DMS153 (cell line): ENCODE measurements at regions not wholly inside any gene's neighbourhood (a gene's known extent, or its start where the extent isn't known, plus 50 kb on each side); places are given as distances from the start of the nearest gene placed in this dataset.

Experiments
- DNase-seq: peaks from one replicate; lab custom pipeline; 2025; lab: John Stamatoyannopoulos, UW

DNA sequence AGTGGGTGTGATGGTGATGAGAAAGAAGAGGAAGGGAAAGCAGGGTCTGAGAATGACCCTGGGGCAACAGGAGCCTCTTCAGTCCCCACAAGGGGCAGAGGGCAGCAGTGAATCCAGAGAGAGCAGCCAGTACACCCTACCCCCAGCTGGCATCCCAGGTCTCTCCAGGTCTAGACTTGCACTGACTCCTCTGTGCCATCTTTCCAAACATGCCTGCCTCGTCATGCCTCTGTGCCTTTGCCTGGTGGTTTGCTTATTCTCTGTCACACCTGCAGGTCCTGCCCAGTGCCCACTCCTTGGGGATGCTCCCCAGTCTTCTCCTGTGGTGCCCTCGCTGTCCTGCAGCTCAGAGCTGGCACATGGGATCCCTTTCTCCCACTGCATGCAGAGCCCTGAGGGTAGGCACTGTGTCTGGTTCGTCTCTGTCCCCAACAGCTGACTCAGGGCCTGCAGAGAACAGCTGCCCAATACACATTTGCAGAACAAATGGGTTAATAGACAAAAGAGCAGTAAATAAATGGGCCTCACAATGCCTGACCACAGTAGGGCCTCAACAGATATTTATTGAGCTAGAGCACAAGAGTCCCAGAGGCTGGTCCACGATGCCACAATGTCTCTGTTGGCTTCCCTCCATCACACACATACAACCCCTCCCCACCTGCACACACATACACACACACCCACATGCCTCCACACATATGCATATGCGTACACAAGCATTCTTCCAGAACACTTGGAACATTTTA lies 89.8 kb downstream of the HS1BP3 start:
- DNase-seq, result no peak

DNA sequence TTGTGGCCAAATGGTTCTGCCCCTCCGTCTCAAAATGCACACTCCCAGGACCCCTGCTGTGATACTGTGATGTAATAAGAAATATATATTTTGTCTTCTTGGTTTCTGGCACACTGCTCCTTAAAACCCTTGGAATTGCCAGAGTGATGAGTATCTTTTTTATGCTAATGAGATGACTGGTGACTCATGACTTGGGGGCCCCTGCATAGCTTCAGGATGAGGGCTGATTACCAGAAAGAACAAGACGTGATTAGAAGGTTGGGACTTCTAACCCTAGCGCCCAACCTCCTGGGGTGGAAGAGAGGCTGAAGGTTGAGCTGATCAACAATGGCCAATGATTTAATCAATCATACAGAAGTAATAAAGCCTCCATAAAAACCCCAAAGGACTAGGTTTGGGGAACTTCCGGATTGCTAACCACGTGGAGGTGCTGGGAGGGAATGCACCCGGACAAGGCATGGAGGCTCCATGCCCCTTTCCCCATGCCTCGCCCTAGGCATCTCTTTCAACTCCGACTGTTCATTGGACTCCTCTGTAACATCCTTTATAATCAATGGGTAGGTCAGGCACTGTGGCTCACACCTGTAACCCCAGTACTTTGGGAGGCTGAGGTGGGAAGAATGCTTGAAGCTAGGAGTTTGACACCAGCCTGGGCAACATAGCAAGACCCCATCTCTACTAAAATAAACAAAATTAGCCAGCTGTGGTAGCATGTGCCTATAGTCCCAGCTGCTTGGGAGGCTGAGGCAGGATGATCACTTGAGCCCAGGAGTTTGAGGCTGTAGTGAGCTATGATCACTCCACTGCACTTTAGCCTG lies 89.1 kb downstream of the HS1BP3 start:
- DNase-seq, result no peak

DNA sequence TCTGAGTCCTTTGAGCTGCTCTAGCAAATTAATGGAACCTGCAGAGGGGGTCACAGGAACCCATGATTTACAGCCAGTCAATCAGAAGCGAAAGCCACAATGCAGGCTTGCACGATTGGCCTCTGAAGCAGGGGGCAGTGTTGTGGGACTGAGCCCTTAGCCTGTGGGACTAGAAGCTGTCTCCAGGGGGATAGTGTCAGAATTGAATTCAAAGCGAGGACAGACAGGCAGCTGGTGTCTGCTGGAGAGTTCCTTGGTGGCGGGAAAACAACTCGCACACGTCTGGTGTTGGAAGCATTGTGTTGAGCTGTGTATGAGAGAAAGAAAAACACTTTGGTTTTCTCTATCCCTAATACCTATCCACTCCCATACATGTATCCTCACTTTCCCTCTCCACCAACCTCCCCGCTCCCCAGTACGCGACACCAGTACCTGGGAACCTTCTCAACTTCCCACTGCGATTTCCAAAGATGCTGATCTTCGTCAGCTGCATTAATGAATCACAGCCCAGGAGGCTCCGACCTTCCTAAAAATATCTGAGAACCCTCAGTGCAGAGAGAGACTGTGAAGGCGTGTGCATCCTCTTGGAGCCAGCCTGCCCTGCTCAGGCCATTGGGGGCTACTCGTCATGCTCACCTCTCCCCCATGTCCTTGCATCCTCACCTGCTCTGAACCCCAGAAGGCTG lies 88.2 kb downstream of the HS1BP3 start:
- no peak for DNase-seq

DNA sequence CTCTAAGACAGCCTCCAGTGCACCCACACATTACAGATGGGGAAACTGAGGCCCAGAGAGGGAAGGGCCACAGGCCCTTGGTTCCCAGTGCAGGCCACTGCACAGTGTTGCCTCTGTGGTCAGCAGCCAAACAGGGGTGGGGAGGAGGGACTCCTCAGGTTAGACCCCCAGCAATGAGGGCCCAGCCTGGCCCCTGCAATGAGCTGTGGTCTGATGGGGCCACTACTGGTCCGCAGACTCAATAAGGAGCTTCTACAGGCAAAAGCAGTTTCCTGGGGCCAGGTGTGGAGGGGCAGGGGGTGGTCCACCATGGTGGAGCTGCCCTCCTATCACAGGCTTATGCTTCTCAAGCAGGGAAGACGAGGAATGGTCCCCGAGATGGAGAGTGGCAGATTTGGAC lies 87.6 kb downstream of the HS1BP3 start:
- DNase-seq, result no peak

DNA sequence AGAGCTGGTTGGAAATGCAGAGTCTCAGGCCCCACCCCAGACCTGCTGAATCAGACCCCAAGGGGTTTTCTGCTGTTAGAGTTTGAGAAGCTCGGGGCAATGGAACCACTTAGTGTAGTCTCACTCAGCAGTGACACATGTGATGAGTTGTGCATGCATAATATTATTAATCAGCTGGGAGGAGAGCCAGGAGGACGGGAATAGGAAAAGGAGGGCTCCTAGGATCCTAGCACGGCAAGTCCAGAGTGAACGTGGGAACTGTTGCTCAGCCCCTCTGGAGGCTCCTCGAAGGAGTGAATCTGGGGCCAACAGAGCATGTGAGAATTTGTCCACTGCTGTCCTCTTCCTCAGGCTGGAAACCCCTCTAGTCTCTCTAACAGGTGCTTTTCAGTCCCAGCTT lies 87.1 kb downstream of the HS1BP3 start:
- no peak for DNase-seq

DNA sequence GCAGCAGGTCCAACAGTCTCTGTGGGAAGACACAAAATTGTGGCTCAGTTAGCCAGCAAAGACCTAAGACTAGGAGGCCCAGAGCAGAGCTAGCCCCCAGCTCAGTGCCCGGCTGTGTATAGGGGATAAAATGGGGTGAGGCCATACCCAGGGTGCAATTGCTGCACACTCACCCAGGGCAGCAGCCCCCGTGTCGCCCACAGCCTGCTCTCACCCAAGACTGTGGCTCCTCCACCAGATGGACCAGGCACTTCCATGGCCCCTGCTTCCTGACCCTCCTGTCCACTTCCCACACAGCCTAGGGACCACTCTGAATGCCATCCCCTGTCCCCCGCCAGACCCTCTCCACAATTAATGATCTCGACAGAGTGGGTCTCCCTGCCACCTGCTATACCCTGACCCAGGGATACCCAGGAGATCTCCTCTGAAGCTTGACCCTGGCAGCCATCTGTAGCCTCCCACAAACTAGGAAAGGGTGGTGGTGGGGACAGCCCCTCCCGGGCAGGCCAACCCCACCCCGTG lies 85.7 kb downstream of the HS1BP3 start:
- DNase-seq, result no peak

DNA sequence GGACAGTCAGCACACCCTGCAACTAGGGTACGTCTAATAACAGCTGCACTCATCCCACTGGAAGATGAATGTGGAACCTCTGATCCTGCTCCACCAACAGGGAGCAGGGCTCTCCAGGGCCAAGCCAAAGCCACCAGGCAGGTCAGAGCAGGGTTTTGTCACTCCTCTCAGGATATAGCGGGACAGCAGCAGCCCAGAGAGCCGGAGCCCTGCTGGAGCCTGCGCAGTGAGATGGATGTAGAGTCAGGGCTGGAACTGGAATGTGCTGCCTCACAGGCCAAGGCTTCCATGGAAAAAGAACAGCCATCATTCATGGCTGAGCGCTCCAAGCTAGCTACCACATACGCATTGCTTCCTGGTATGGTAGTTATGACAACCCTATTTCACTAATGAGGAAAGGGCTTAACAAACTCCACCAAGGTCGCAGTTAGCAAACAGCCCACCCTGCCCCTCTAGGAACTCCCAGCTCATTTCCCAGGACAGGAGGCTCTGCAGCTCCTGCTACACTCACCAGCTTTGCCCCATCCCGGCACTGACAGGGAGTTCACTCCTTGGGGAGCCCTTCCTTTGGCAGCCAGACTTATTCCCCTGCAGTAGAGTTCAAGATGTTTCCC lies 85.2 kb downstream of the HS1BP3 start:
- no peak for DNase-seq

DNA sequence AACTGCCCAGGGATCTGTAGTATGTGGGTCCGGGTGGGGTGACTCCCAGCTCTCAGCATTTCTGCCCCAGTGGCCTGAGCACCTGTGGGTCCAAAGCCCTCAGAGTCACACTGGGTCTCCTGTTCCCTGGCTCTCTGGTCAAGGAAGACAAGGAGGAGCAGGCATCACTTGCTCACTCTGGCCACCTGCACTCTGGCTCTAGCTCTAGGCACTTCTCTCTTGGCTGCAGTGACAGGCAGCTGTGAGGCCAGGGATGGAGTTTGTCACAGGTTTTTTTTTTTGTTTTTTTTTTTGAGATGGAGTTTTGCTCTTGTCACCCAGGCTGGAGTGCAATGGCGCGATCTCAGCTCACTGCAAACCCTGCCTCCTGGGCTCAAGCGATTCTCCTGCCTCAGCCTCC lies 84.6 kb downstream of the HS1BP3 start:
- DNase-seq, result no peak

DNA sequence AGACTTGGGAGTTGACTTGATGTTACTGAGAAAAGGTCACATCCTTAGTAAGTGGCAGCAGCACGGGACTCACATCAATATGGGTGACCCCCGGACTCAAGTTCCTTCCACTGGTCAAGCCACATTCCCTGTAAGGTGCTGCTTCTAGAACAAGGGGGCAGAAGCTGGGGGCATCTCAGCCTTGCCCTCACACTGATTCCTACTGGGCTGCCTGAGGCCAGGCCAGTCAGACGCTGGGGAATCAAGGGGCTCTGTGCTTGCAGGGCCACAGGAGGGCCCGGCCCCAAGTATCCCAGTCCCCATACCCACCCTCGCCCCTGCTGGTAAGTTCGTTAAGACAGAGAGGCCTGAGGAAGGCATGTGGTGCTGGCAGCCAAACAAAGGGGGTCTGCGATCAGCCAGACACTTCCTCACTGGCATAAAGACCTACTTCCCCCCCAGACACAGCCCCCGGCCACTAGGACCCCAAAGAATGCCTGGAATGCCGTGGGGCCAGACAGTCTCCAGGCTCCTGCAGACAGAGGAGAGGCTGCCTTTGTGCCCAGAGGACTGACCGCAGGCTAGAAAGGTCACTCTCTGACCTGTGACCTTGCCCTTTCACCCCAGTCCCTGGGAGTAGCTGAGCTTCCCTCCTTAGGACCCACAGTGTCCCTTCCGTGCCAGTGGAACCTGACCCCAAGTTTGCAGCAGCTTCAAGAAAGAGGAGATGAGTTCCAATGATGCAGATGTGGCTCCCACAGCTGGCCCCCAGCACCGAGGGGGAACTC lies 83.6 kb downstream of the HS1BP3 start:
- no peak for DNase-seq
